IMR-90 (cell line): ENCODE measurements at regions not wholly inside any gene's neighbourhood (a gene's known extent, or its start where the extent isn't known, plus 50 kb on each side); places are given as distances from the start of the nearest gene placed in this dataset.

Experiments used
- ATAC-seq: fragments of 200-7000 bp; cut with Tn5 transposase; 2 replicates; pipeline ENCODE4 v1.9.1; 2020; ENCODE audit warnings: low read depth, mild to moderate bottlenecking, moderate library complexity
- BruUV-seq: library from RNA; stranded (reverse); fragments of 400-500 nt; replicated peaks from 2 replicates; lab custom pipeline; 2021; lab: Mats Ljungman, UMichigan
- CTCF ChIA-PET: fragments of 300-600 bp; formaldehyde crosslinking; extraction: SDS; loops from one replicate; lab custom pipeline; 2021; ENCODE audit warnings: antibody characterized with exemption; lab: Yijun Ruan, JAX
- POLR2A ChIA-PET: fragments of 300-600 bp; sonication (Branson Sonifier 250); formaldehyde crosslinking; loops from one replicate; lab custom pipeline; 2022; ENCODE audit warnings: antibody characterized with exemption; ENCODE audit not compliant: unreplicated experiment; lab: Charles Lee
- DNase-seq: peaks from one replicate; pipeline ENCODE4 v3.0.0; 2013
- H2AFZ ChIP-seq: replicated peaks from 2 replicates; pipeline ENCODE3; 2013; ENCODE audit warnings: low read length, mild to moderate bottlenecking; ENCODE audit not compliant: poor library complexity
- H2AK5ac ChIP-seq: 2 replicates; pipeline ENCODE4 v1.6.1; 2013; ENCODE audit warnings: low read depth, low read length, inconsistent platforms
- H2AK9ac ChIP-seq: replicated peaks from 2 replicates; pipeline ENCODE3; 2013; ENCODE audit warnings: mild to moderate bottlenecking, low read depth, low read length, moderate library complexity; ENCODE audit not compliant: poor library complexity
- H2BK120ac ChIP-seq: 2 replicates; pipeline ENCODE4 v1.6.1; 2013; ENCODE audit warnings: low read depth, low read length, inconsistent platforms
- H2BK15ac ChIP-seq: 3 replicates; pipeline ENCODE4 v1.6.1; 2013; ENCODE audit warnings: low read depth, low read length, inconsistent platforms
- H2BK20ac ChIP-seq: 2 replicates; pipeline ENCODE4 v1.6.1; 2013; ENCODE audit warnings: low read depth, mild to moderate bottlenecking, inconsistent platforms, low read length, moderate library complexity
- H2BK5ac ChIP-seq: 2 replicates; pipeline ENCODE4 v1.6.1; 2013; ENCODE audit warnings: mild to moderate bottlenecking, low read depth, low read length, inconsistent platforms; ENCODE audit not compliant: poor library complexity, severe bottlenecking
- H3K14ac ChIP-seq: replicated peaks from 2 replicates; pipeline ENCODE4 v1.6.1; 2013; ENCODE audit warnings: low read depth, low read length, inconsistent platforms
- H3K18ac ChIP-seq: 2 replicates; pipeline ENCODE4 v1.6.1; 2013; ENCODE audit warnings: low read depth, low read length, control low read depth
- H3K23ac ChIP-seq: 2 replicates; pipeline ENCODE4 v1.6.1; 2013; ENCODE audit warnings: low read depth, low read length, inconsistent platforms
- H3K27ac ChIP-seq: 2 replicates; pipeline ENCODE4 v1.5.1; 2013; ENCODE audit warnings: mild to moderate bottlenecking, control low read depth, low read length; ENCODE audit not compliant: insufficient read depth
- H3K27me3 ChIP-seq: 2 replicates; pipeline ENCODE4 v1.6.1; 2013; ENCODE audit warnings: low read length; ENCODE audit not compliant: control insufficient read depth, insufficient read depth
- H3K36me3 ChIP-seq: 2 replicates; pipeline ENCODE4 v1.6.1; 2013; ENCODE audit warnings: low read length, mixed read lengths; ENCODE audit not compliant: control insufficient read depth, insufficient read depth
- H3K4ac ChIP-seq: 2 replicates; pipeline ENCODE4 v1.6.1; 2013; ENCODE audit warnings: low read depth, low read length, inconsistent platforms
- H3K4me1 ChIP-seq: 2 replicates; pipeline ENCODE4 v1.6.1; 2013; ENCODE audit warnings: low read length, mixed read lengths; ENCODE audit not compliant: control insufficient read depth, insufficient read depth
- H3K4me2 ChIP-seq: 2 replicates; pipeline ENCODE4 v1.6.1; 2013; ENCODE audit warnings: low read depth, mild to moderate bottlenecking, control low read depth, low read length, moderate library complexity
- H3K4me3 ChIP-seq: 2 replicates; pipeline ENCODE4 v1.5.1; 2013; ENCODE audit warnings: low read depth, mild to moderate bottlenecking, control low read depth, low read length, moderate library complexity; ENCODE audit not compliant: insufficient read depth
- H3K56ac ChIP-seq: 2 replicates; pipeline ENCODE4 v1.6.1; 2013; ENCODE audit warnings: low read length, inconsistent platforms; ENCODE audit not compliant: insufficient read depth; ENCODE audit errors: extremely low read depth
- H3K79me1 ChIP-seq, 2 experiments: 2 replicates each; pipeline ENCODE4 v1.6.1; 2013; ENCODE audit warnings: low read length in 2 of 2, inconsistent platforms in 1 of 2, low read depth in 1 of 2
- H3K9ac ChIP-seq: 2 replicates; pipeline ENCODE4 v1.6.1; 2013; ENCODE audit warnings: low read depth, low read length, control low read depth
- H3K9me1 ChIP-seq: 2 replicates; pipeline ENCODE4 v1.6.1; 2013; ENCODE audit warnings: low read length, inconsistent platforms; ENCODE audit not compliant: insufficient read depth
- H3K9me3 ChIP-seq: 2 replicates; pipeline ENCODE4 v1.6.1; 2013; ENCODE audit warnings: low read length; ENCODE audit not compliant: control insufficient read depth, insufficient read depth
- H4K20me1 ChIP-seq: 2 replicates; pipeline ENCODE4 v1.6.1; 2013; ENCODE audit warnings: low read length, inconsistent platforms; ENCODE audit not compliant: insufficient read depth
- H4K5ac ChIP-seq: 2 replicates; pipeline ENCODE4 v1.6.1; 2013; ENCODE audit warnings: mild to moderate bottlenecking, low read depth, low read length, control low read depth
- H4K8ac ChIP-seq, 2 experiments: 2 replicates each; pipeline ENCODE4 v1.6.1; 2013; ENCODE audit warnings: low read depth in 2 of 2, low read length in 2 of 2, control low read depth in 1 of 2, inconsistent platforms in 1 of 2
- H4K91ac ChIP-seq: 2 replicates; pipeline ENCODE4 v1.6.1; 2013; ENCODE audit warnings: low read depth, low read length, inconsistent platforms; ENCODE audit not compliant: insufficient read depth
- CEBPB ChIP-seq: IDR thresholded peaks from 2 replicates; pipeline ENCODE4 v1.6.1; 2012; ENCODE audit warnings: low read depth, low read length, improper control_type of control experiment
- CHD1 ChIP-seq: IDR thresholded peaks from 2 replicates; pipeline ENCODE4 v1.6.1; 2012; ENCODE audit warnings: low read depth, low read length, improper control_type of control experiment
- FOS ChIP-seq: fragments of 150-350 bp; IDR thresholded peaks from 2 replicates; pipeline ENCODE4 v1.6.1; 2016; ENCODE audit warnings: low read depth, low read length
- MAFK ChIP-seq: IDR thresholded peaks from 2 replicates; pipeline ENCODE4 v1.6.1; 2012; ENCODE audit warnings: low read depth, low read length, improper control_type of control experiment
- MAZ ChIP-seq: IDR thresholded peaks from 2 replicates; pipeline ENCODE4 v1.6.1; 2012; ENCODE audit warnings: low read depth, mild to moderate bottlenecking, low read length, improper control_type of control experiment, moderate library complexity, borderline replicate concordance
- MXI1 ChIP-seq: IDR thresholded peaks from 2 replicates; pipeline ENCODE4 v1.6.1; 2012; ENCODE audit warnings: low read depth, mild to moderate bottlenecking, low read length, moderate library complexity, borderline replicate concordance
- NFE2L2 ChIP-seq: fragments of 150-350 bp; IDR thresholded peaks from 2 replicates; pipeline ENCODE4 v1.6.1; 2016; ENCODE audit warnings: low read depth, mild to moderate bottlenecking, low read length
- POLR2A ChIP-seq: IDR thresholded peaks from 2 replicates; pipeline ENCODE4 v1.6.1; 2012; ENCODE audit warnings: mild to moderate bottlenecking, low read depth, low read length
- RCOR1 ChIP-seq: IDR thresholded peaks from 2 replicates; pipeline ENCODE4 v1.6.1; 2012; ENCODE audit warnings: mild to moderate bottlenecking, low read length, improper control_type of control experiment; ENCODE audit not compliant: insufficient replicate concordance
- RFX5 ChIP-seq: IDR thresholded peaks from 2 replicates; pipeline ENCODE4 v1.8.0; 2012; ENCODE audit warnings: low read depth, mild to moderate bottlenecking, low read length, moderate library complexity
- SMC3 ChIP-seq: fragments of 150-350 bp; IDR thresholded peaks from 2 replicates; pipeline ENCODE4 v1.6.1; 2016; ENCODE audit warnings: low read depth, mild to moderate bottlenecking, antibody characterized with exemption, low read length, moderate library complexity
- WGBS, 2 experiments: methylation state at CpG; one replicate each; pipeline versions ENCODE4 v1.1.5 to v1.1.7; 2013; ENCODE audit warnings: missing lambda C conversion rate in 2 of 2; ENCODE audit not compliant: insufficient read length in 1 of 2; ENCODE audit errors: extremely low coverage in 2 of 2; 5-methylcytosine and 5-hydroxymethylcytosine counted together
- dilution Hi-C: fragments of 300-500 bp; cut with HindIII; formaldehyde crosslinking; loops from one replicate; pipeline ENCODE4 v1.14.3; 2018; ENCODE audit warnings: low sequenced_read_pairs; ENCODE audit not compliant: unreplicated experiment
- in situ Hi-C: fragments of 300-500 bp; cut with MboI; formaldehyde crosslinking; loops from 3 replicates; pipeline ENCODE4 v1.14.3; 2019; ENCODE audit warnings: low sequenced_read_pairs, inconsistent platforms, mixed read lengths
- intact Hi-C: fragments of 100-400 bp; cut with micrococcal nuclease; formaldehyde crosslinking; loops from 2 replicates; pipeline ENCODE4 v1.10.0; 2022
- TF ChIP-seq, protein P1 (sequence below): fragments of 150-350 bp; IDR thresholded peaks from 2 replicates; pipeline ENCODE4 v1.6.1; 2016; ENCODE audit warnings: low read depth, mild to moderate bottlenecking, low read length, moderate library complexity, borderline replicate concordance

- no peaks in the 10 kb centered on the region for H3K9me3 ChIP-seq
- no peak overlapping the region for H3K56ac ChIP-seq
- no peak overlapping the region for H3K27ac ChIP-seq
- H2AFZ ChIP-seq = no peak overlapping the region
- TF ChIP-seq CEBPB (no peak), POLR2A (no peak), RFX5 (no peak), CHD1 (no peak), MAZ (no peak), FOS (no peak), MAFK (no peak), MXI1 (no peak), SMC3 (no peak), NFE2L2 (no peak), RCOR1 (no peak)
- TF ChIP-seq, protein P1, sequence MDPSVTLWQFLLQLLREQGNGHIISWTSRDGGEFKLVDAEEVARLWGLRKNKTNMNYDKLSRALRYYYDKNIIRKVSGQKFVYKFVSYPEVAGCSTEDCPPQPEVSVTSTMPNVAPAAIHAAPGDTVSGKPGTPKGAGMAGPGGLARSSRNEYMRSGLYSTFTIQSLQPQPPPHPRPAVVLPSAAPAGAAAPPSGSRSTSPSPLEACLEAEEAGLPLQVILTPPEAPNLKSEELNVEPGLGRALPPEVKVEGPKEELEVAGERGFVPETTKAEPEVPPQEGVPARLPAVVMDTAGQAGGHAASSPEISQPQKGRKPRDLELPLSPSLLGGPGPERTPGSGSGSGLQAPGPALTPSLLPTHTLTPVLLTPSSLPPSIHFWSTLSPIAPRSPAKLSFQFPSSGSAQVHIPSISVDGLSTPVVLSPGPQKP = no peak
- no peak overlapping the region for H3K14ac ChIP-seq
- in situ Hi-C loops = no loop called here
- H2BK120ac ChIP-seq = no peak overlapping the region
- no peak overlapping the region for H3K9ac ChIP-seq
- H2AK5ac ChIP-seq = no peak overlapping the region
- peaks cover 13% of the 10 kb centered on the region for H3K9me1 ChIP-seq
- no peak overlapping the region for H3K18ac ChIP-seq
- dilution Hi-C loops = no loop called here
- H4K8ac ChIP-seq = no peak overlapping the region
- H3K79me1 ChIP-seq = peaks cover 0 to 11% of the 10 kb centered on the region in 2 experiments; a peak in 3 of 4 replicates
- DNase-seq (no peak), ATAC-seq (no peak)
- H3K27me3 ChIP-seq = no peaks in the 10 kb centered on the region
- H4K5ac ChIP-seq = no peak overlapping the region
- H3K4me2 ChIP-seq = no peak overlapping the region
- H3K36me3 ChIP-seq = no peaks in the 10 kb centered on the region
- no TSS peak for BruUV-seq
- H2BK15ac ChIP-seq = 0 out of 3 replicates have a peak overlapping the region, but pooled peaks have one; percentile 22
- no peak overlapping the region for H2BK5ac ChIP-seq
- POLR2A ChIA-PET = no interaction called here
- no peak overlapping the region for H3K4me3 ChIP-seq
- H4K20me1 ChIP-seq = no peaks in the 10 kb centered on the region
- no peak overlapping the region for H2AK9ac ChIP-seq
- peaks cover 14% of the 10 kb centered on the region for H3K4me1 ChIP-seq
- CTCF ChIA-PET = no interaction called here
- intact Hi-C loops = no loop called here
- H3K4ac ChIP-seq = no peak overlapping the region
- H4K91ac ChIP-seq = no peak overlapping the region
- no peak overlapping the region for H3K23ac ChIP-seq
- WGBS, 2 experiments = no CpG with 5 or more reads among the region's 1 CpG
- no peak overlapping the region for H2BK20ac ChIP-seq
Observed at GRCh38 chr10:29788113-29788512, 153.3 kb upstream of the SVIL start.
